Muscle of leg (tissue), 3 donors: ENCODE measurements at regions not wholly inside any gene's neighbourhood (a gene's known extent, or its start where the extent isn't known, plus 50 kb on each side); places are given as distances from the start of the nearest gene placed in this dataset.
"Not testable (repeated sequence)": the region's sequence is repeated elsewhere in the genome, so short reads cannot be mapped to it uniquely, and the experiment has no call there.

ENCODE experiments used
- DNase-seq: peaks from one replicate; pipeline ENCODE4 v3.0.0; 2013
- H3K27ac ChIP-seq: one replicate; pipeline ENCODE4 v1.5.1; 2013; ENCODE audit warnings: mild to moderate bottlenecking, low read length, control low read depth
- H3K27me3 ChIP-seq: one replicate; pipeline ENCODE4 v1.6.1; 2013; ENCODE audit warnings: low read length; ENCODE audit not compliant: control insufficient read depth, insufficient read depth
- H3K36me3 ChIP-seq: one replicate; pipeline ENCODE4 v1.6.1; 2013; ENCODE audit warnings: low read length; ENCODE audit not compliant: control insufficient read depth, insufficient read depth
- H3K4me1 ChIP-seq: one replicate; pipeline ENCODE4 v1.6.1; 2013; ENCODE audit warnings: low read length; ENCODE audit not compliant: control insufficient read depth, insufficient read depth
- H3K4me3 ChIP-seq: one replicate; pipeline ENCODE4 v1.5.1; 2013; ENCODE audit warnings: low read length, control low read depth
- H3K9me3 ChIP-seq: replicated peaks from 2 replicates; pipeline ENCODE4 v1.6.1; 2013; ENCODE audit warnings: low read depth, low read length; ENCODE audit not compliant: control insufficient read depth
- WGBS: methylation state at CpG from one replicate; pipeline ENCODE4 v1.1.5; 2013; ENCODE audit warnings: missing lambda C conversion rate; ENCODE audit not compliant: insufficient coverage; 5-methylcytosine and 5-hydroxymethylcytosine counted together

DNA sequence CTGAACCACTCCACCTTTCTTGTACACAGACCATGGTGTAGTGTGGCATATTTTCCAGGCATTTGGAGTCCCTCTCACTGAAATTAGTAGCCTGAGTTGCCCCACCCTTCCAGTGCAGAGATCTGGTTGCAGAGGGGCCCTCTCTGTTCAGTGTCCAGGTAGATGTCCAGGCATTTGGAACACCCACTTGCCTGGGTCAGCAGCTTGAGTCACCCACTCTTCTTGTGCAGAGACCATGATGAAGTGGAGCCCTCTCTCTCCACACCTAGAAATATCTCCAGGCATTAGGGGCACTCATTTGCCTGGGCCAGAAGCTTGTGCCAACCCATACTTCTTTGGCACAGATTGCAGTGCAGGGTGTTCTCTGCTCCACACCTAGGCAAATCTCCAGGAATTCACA lies 2733.3 kb downstream of the PCDH7 start:
- no peak overlapping the region for H3K4me3 ChIP-seq
- H3K27ac ChIP-seq: no peak overlapping the region
- H3K27me3 ChIP-seq: no peaks in the 10 kb centered on the region
- DNase-seq: no peak
- no peaks in the 10 kb centered on the region for H3K4me1 ChIP-seq
- peaks cover 3% of the 10 kb centered on the region for H3K9me3 ChIP-seq
- no peaks in the 10 kb centered on the region for H3K36me3 ChIP-seq

DNA sequence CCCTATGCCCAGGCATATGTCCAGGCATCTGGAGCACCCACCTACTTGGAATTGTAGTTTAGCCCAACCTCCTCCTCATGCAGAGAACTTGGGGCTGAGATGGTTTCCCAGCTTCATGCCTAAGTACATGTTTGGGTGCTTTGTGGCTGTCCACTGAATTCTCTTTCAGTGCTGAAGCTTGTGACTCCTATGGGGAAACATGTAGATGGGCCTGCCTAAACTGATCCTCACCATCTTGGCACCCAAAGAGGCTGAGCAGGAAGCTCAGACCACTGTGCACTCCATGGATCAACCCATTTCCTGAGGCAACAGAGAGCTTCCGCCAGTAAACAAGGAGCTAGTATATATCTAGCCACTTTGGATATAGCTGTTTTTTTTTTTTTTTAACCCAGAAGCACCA lies 2733.7 kb downstream of the PCDH7 start:
- Histone ChIP-seq H3K9me3 (peaks cover 3% of the 10 kb centered on the region), H3K36me3 (no peaks in the 10 kb centered on the region), H3K27ac (no peak overlapping the region), H3K27me3 (no peaks in the 10 kb centered on the region), H3K4me3 (no peak overlapping the region), H3K4me1 (no peaks in the 10 kb centered on the region)
- WGBS: no CpG with 5 or more reads among the region's 1 CpG
- no peak for DNase-seq

DNA sequence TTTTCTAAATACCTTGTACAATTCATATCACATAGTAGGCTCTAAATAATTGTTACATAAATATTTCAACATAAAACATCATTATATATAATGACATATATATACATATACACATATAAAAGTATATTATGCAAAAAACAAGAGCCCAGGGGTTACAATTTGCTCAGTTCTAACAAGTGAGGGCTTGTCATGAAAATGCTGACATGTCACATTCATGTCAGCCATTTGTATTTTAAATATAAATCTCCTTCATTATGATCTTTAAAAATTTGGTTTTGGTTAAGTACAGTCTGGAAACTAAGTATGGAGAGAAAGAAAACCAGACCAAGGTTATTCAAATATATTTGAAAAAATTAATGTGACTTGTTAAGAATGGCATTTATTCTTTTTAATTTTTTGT lies 2745.4 kb downstream of the PCDH7 start:
- Histone ChIP-seq H3K4me3 (no peak overlapping the region), H3K9me3 (no peaks in the 10 kb centered on the region), H3K4me1 (no peaks in the 10 kb centered on the region), H3K27ac (no peak overlapping the region), H3K27me3 (no peaks in the 10 kb centered on the region), H3K36me3 (no peaks in the 10 kb centered on the region)
- no peak for DNase-seq

DNA sequence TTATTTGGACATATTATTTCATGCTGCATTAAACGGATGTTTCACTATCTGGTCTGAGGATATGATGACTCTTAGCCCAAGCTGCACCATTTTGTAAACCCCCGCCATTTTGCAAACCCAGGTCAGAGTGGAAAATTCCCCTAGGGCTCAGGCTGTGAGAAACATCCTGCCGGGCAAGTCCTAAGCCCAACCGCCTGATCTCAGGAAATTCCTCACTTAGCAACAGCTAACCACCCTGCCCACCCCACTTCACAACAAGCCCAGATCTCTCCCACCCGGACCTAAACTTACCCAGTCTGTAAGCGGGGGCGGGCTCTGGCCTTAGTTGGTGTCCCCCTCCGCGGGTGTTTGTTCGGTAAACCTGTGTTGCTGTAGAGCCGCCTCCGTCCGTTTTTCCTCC lies 2747.1 kb downstream of the PCDH7 start:
- Histone ChIP-seq H3K27me3 (no peaks in the 10 kb centered on the region), H3K27ac (no peak overlapping the region), H3K4me1 (no peaks in the 10 kb centered on the region), H3K4me3 (no peak overlapping the region), H3K9me3 (no peaks in the 10 kb centered on the region), H3K36me3 (no peaks in the 10 kb centered on the region)
- WGBS: 76% methylated on average over 8 of the region's 13 CpGs
- DNase-seq: no peak

DNA sequence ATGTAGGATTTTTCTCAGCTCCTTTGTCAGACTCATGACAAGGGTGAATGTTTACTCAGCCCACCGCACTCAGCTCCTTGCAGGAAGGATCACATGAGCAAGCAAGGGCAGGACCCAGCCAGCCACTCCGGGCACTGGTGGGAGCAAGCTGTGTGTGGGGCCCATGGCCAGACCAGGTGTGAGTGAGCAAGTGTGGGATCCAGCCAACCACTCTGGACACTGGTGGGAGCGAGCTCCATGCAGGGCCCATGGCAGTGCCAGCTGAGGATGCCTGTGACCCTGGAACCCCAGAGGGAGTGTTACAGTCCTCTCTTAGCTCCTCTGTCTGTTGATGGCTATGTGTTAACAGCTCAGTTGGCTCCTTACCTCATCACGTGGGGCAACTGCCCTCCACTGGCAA lies 2750.6 kb downstream of the PCDH7 start:
- H3K4me3 ChIP-seq: no peak overlapping the region

DNA sequence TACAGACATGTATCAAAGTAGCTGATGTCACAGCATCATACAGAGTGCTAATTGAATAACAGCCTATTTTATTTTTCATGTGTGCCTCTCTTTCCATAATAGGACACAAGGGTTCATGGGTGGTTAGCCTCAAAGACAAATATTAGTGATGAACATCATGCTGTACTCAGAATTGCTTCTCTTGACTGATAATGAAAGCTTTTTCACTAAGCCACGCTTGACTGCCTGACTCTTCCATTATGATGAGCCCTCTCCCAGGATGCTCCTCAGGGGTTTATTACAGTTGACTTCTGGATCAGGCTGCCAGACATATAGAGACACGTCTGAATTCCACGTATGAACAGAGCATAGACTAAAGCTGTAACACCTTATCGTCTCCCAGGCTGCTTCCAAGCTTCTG lies 2757.5 kb downstream of the PCDH7 start:
- H3K4me3 ChIP-seq: no peak overlapping the region
- DNase-seq: no peak
- H3K36me3 ChIP-seq: no peaks in the 10 kb centered on the region
- H3K27me3 ChIP-seq: no peaks in the 10 kb centered on the region
- no peaks in the 10 kb centered on the region for H3K9me3 ChIP-seq
- no peak overlapping the region for H3K27ac ChIP-seq
- WGBS: 48% methylated on average over 3 of the region's 4 CpGs
- no peaks in the 10 kb centered on the region for H3K4me1 ChIP-seq

More for the DNA sequence above, 2750.6 kb downstream of the PCDH7 start:
- no peaks in the 10 kb centered on the region for H3K4me1 ChIP-seq
- no peak overlapping the region for H3K27ac ChIP-seq
- no peaks in the 10 kb centered on the region for H3K9me3 ChIP-seq
- no peaks in the 10 kb centered on the region for H3K36me3 ChIP-seq
- no peaks in the 10 kb centered on the region for H3K27me3 ChIP-seq
- DNase-seq: no peak
- WGBS: 86% methylated on average over 4 of the region's 4 CpGs

DNA sequence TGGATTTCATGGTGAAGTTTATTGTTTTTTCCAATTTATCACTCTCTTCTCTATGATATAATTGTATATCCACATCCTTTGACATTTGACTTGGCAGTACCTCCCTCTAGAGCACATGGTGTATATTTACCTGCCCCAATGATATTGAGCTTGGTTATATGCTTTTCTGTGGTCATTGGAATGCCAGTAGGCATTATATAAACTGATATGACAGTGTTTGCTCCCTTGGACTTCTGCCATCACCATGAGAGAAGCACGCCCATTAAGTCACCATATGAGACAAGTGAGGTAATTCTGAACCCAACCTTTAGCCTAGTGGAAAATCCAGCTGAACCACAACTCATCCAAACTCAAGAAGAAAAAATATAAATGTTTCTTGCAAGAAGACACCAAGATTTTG lies 2761.5 kb downstream of the ARAP2 start:
- WGBS: no CpG with 5 or more reads among the region's 1 CpG
- DNase-seq: no peak
- H3K4me1 ChIP-seq: no peaks in the 10 kb centered on the region
- no peak overlapping the region for H3K27ac ChIP-seq
- H3K4me3 ChIP-seq: no peak overlapping the region
- H3K36me3 ChIP-seq: no peaks in the 10 kb centered on the region
- H3K27me3 ChIP-seq: no peaks in the 10 kb centered on the region
- no peaks in the 10 kb centered on the region for H3K9me3 ChIP-seq

DNA sequence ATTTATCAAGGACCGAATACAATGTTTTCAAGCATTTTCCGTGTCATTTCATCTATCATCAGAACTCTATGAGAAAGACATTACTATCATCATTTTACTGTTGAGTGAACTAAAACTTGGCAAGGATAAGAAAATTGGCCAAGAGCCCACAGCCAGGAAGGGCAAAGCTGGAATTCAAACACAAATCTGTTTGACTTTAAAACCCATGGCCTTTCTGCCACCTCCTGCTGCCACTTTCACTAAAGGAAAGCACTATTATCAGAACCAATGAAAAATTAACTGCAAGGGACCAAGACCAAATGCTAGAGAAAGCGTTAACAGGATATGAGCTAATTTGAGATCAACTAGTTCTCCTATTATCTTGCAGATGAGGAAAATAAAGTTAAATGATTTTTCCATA lies 2759.2 kb downstream of the ARAP2 start:
- no CpG with 5 or more reads among the region's 3 CpGs for WGBS
- no peaks in the 10 kb centered on the region for H3K27me3 ChIP-seq

DNA sequence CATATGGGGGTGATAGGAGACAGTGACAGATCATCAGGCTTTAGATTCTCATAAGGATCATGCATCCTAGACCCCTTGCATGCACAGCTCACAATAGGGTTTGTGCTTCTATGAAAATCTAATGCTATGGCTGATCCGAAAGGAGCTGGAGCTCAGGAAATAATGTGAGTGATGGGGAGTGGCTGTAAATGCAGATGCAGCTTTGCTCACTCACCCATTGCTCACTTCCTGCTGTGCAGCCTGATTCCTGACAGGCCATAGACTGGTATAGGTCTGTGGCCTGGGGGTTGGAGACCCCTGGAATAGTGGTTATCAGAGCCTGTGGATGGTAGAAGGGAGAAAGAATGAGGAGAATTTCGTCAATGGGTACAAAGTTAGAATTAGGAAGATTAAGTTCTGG lies 2751.1 kb downstream of the ARAP2 start:
- H3K36me3 ChIP-seq: no peaks in the 10 kb centered on the region
- H3K27ac ChIP-seq: no peak overlapping the region
- no peaks in the 10 kb centered on the region for H3K4me1 ChIP-seq
- no peak for DNase-seq
- no peaks in the 10 kb centered on the region for H3K9me3 ChIP-seq
- no peak overlapping the region for H3K4me3 ChIP-seq
- 40% methylated on average over 1 of the region's 2 CpGs for WGBS
- H3K27me3 ChIP-seq: no peaks in the 10 kb centered on the region

More for the DNA sequence above, 2759.2 kb downstream of the ARAP2 start:
- DNase-seq: no peak
- H3K27ac ChIP-seq: no peak overlapping the region
- no peak overlapping the region for H3K4me3 ChIP-seq
- no peaks in the 10 kb centered on the region for H3K9me3 ChIP-seq
- no peaks in the 10 kb centered on the region for H3K4me1 ChIP-seq
- no peaks in the 10 kb centered on the region for H3K36me3 ChIP-seq

DNA sequence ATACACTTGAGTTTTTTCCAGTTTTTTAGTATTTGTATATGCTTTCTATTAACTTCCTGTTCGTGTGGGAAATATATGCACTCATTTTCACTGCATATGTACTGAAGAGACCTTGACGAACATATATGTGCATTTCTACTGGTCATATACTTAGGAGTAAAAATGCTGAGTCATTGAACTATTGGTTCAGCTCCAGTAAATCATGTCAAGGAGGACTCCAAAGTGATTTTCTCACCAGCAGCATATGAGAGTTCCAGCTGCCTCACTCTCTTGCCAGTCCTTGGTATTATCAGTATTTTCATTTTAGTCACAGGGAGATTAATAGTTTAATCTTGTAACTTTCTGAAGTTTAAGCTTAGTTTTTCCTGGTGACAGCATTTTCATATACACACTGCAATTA lies 2750.2 kb downstream of the ARAP2 start:
- no peaks in the 10 kb centered on the region for H3K27me3 ChIP-seq
- no peaks in the 10 kb centered on the region for H3K36me3 ChIP-seq
- H3K9me3 ChIP-seq: no peaks in the 10 kb centered on the region
- H3K27ac ChIP-seq: no peak overlapping the region
- no peaks in the 10 kb centered on the region for H3K4me1 ChIP-seq
- no peak for DNase-seq
- WGBS: no CpG with 5 or more reads among the region's 2 CpGs
- H3K4me3 ChIP-seq: no peak overlapping the region

DNA sequence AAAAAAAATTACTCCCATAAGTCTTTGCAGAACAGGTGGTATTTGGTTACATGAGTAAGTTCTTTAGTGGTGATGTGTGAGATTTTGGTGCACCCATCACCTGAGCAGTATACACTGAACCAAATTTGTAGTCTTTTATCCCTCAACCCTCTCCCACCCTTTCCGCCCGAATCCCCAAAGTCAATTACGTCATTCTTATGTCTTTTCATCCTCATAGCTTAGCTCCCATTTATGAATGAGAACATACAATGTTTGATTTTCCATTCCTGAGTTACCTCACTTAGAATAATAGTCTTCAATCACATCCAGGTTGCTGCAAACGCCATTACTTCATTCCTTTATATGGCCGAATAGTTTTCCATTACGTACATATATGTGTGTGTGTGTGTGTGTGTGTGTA lies 2742.7 kb downstream of the ARAP2 start:
- 90% methylated on average over 3 of the region's 6 CpGs for WGBS
- H3K4me3 ChIP-seq, H3K27ac ChIP-seq, H3K4me1 ChIP-seq, H3K36me3 ChIP-seq, DNase-seq, H3K27me3 ChIP-seq, H3K9me3 ChIP-seq: not testable (repeated sequence)
